Calu3 (cell line): ENCODE measurements at regions not wholly inside any gene's neighbourhood (a gene's known extent, or its start where the extent isn't known, plus 50 kb on each side); places are given as distances from the start of the nearest gene placed in this dataset.
"Not testable (repeated sequence)": the region's sequence is repeated elsewhere in the genome, so short reads cannot be mapped to it uniquely, and the experiment has no call there.

Experiments
- BruUV-seq: library from RNA; stranded (reverse); fragments of 400-500 nt; replicated peaks from 2 replicates; lab custom pipeline; 2021; lab: Mats Ljungman, UMichigan
- CTCF ChIA-PET: fragments of 300-600 bp; sonication (Branson Sonifier 250); formaldehyde crosslinking; loops from one replicate; lab custom pipeline; 2022; ENCODE audit warnings: antibody characterized with exemption; lab: Charles Lee
- DNase-seq: peaks from one replicate; pipeline ENCODE4 v3.0.0; 2022
- H3K27ac Mint-ChIP-seq: one replicate; pipeline ENCODE4 v1.8.0; 2022; ENCODE audit warnings: mixed read lengths; ENCODE audit not compliant: unreplicated experiment
- H3K27me3 Mint-ChIP-seq: one replicate; pipeline ENCODE4 v1.8.0; 2022; ENCODE audit warnings: mixed read lengths; ENCODE audit not compliant: unreplicated experiment
- H3K36me3 Mint-ChIP-seq: one replicate; pipeline ENCODE4 v1.8.0; 2022; ENCODE audit warnings: mild to moderate bottlenecking, moderate library complexity, mixed read lengths; ENCODE audit not compliant: insufficient read depth, unreplicated experiment
- H3K4me1 Mint-ChIP-seq: one replicate; pipeline ENCODE4 v1.8.0; 2022; ENCODE audit warnings: mild to moderate bottlenecking, low read depth, mixed read lengths; ENCODE audit not compliant: unreplicated experiment
- H3K4me3 Mint-ChIP-seq: one replicate; pipeline ENCODE4 v1.8.0; 2022; ENCODE audit warnings: mild to moderate bottlenecking, low read depth, moderate library complexity, mixed read lengths; ENCODE audit not compliant: unreplicated experiment
- H3K9me3 Mint-ChIP-seq: one replicate; pipeline ENCODE4 v1.8.0; 2022; ENCODE audit warnings: low read depth, mixed read lengths; ENCODE audit not compliant: unreplicated experiment
- CTCF ChIP-seq: fragments of 200-600 bp; IDR thresholded peaks from one replicate; pipeline ENCODE4 v1.8.0; 2022; ENCODE audit warnings: antibody characterized with exemption; ENCODE audit not compliant: unreplicated experiment
- intact Hi-C: fragments of 100-400 bp; cut with micrococcal nuclease; formaldehyde crosslinking; loops from one replicate; pipeline ENCODE4 v1.10.0; 2022; ENCODE audit not compliant: unreplicated experiment

- CTCF ChIA-PET = interaction anchor here (0.7 to 0.8 kb wide), 3 partner anchors 10 to 108 kb away, joined by 5 to 6 read pairs (median 6); no protein-coding TSS in a partner anchor
- no peak overlapping the region for H3K27ac Mint-ChIP-seq
- no peaks in the 10 kb centered on the region for H3K4me1 Mint-ChIP-seq
- H3K9me3 Mint-ChIP-seq = no peaks in the 10 kb centered on the region
- no peaks in the 10 kb centered on the region for H3K36me3 Mint-ChIP-seq
- no TSS peak for BruUV-seq
- peaks cover 12% of the 10 kb centered on the region for H3K27me3 Mint-ChIP-seq
- DNase-seq = no peak
- H3K4me3 Mint-ChIP-seq = no peak overlapping the region
- no peak for TF ChIP-seq CTCF
- intact Hi-C loops = no loop called here
Measured at GRCh38 chr7:24448038-24448437, 125.2 kb upstream of the PALS2 start.

DNA sequence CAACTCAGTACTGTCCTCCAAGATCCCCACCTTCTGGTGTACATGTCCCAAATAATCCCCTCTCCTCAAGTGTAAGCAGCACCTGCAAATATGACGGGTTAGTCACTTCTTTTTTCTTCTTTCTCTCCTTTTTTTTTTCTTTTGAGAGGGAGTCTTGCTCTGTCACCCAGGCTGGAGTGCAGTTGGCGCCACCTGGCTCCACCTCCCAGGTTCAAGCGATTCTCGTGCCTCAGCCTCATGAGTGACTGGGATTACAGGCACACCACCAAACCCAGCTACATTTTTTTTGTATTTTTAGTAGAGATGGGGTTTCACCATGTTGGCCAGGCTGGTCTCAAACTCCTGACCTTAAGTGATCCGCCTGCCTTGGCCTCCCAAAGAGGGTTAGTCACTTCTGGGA is 123.8 kb upstream of the PALS2 start:
- H3K36me3 Mint-ChIP-seq, H3K4me3 Mint-ChIP-seq, DNase-seq, H3K27ac Mint-ChIP-seq, H3K9me3 Mint-ChIP-seq, H3K4me1 Mint-ChIP-seq, intact Hi-C loops, BruUV-seq: not testable (repeated sequence)
- peaks cover 12% of the 10 kb centered on the region for H3K27me3 Mint-ChIP-seq
- CTCF ChIA-PET = interaction anchor here (1.2 kb wide), 1 partner anchor 28 kb away, joined by 5 read pairs; no protein-coding TSS in a partner anchor

DNA sequence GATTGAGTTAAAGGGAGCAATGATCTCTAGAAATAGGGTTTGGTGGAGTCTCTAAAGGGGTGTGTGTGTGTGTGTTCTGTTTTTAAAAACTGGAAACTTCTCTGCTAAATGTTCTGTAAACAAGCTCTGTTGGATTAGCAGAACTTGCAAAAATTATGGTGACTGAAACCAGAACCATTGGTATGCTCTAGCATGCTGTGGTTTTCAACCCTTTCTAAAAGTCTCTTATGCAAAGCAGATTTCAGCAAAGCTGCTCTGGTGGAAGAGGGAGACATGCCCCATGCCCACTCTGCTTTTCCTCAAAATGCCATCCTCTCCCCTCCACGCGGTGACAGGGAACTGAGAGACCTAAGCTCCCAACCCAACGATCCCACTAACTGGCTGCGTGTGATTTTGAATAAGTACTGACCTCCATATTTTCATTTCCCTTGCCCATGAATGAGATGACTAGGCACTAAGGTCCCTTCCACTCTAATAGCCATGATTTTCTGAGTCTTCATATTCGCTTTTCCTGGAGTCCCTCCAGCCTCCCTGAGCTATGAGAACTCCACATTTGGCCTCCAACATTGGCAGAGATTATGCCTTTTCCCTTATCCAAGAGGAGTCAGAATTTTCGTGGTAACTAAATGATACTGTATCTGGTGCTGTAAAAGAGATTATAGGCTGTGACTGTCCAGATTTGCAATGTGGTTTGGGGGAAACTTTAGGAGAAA is 117.3 kb upstream of the PALS2 start:
- Mint-ChIP-seq H3K4me3 (no peak overlapping the region), H3K27me3 (peaks cover 13% of the 10 kb centered on the region), H3K36me3 (no peaks in the 10 kb centered on the region), H3K27ac (no peak overlapping the region), H3K4me1 (peaks cover 10% of the 10 kb centered on the region), H3K9me3 (no peaks in the 10 kb centered on the region)
- intact Hi-C loops = no loop called here
- no peak for TF ChIP-seq CTCF
- BruUV-seq = no TSS peak
- DNase-seq = no peak
- CTCF ChIA-PET = no interaction called here

- Mint-ChIP-seq H3K4me3 (no peak overlapping the region), H3K9me3 (no peaks in the 10 kb centered on the region), H3K36me3 (no peaks in the 10 kb centered on the region), H3K27ac (no peak overlapping the region), H3K27me3 (peaks cover 15% of the 10 kb centered on the region), H3K4me1 (peaks cover 10% of the 10 kb centered on the region)
- TF ChIP-seq CTCF = no peak
- CTCF ChIA-PET = no interaction called here
- no TSS peak for BruUV-seq
- DNase-seq = peak; percentile 17
- intact Hi-C loops = no loop called here
Measured at GRCh38 chr7:24456526-24457218, 116.6 kb upstream of the PALS2 start.

- no TSS peak for BruUV-seq
- TF ChIP-seq CTCF = no peak
- CTCF ChIA-PET = no interaction called here
- DNase-seq = no peak
- intact Hi-C loops = no loop called here
- H3K4me3 Mint-ChIP-seq = no peak overlapping the region
- H3K9me3 Mint-ChIP-seq = no peaks in the 10 kb centered on the region
- no peaks in the 10 kb centered on the region for H3K36me3 Mint-ChIP-seq
- peaks cover 15% of the 10 kb centered on the region for H3K27me3 Mint-ChIP-seq
- peaks cover 10% of the 10 kb centered on the region for H3K4me1 Mint-ChIP-seq
- no peak overlapping the region for H3K27ac Mint-ChIP-seq
Measured at GRCh38 chr7:24457219-24457558, 116.1 kb upstream of the PALS2 start.
